ENCODE measurements at regions not wholly inside any gene's neighbourhood (a gene's known extent, or its start where the extent isn't known, plus 50 kb on each side); places are given as distances from the start of the nearest gene placed in this dataset.

- no peak overlapping the region for H3K4me3 ChIP-seq (replicated peaks; ENCODE audit: low read depth, low read length)
- TF ChIP-seq CTCF (IDR thresholded peaks at IDR 0.05; ENCODE audit: insufficient read depth, low read length, poor library complexity, severe bottlenecking) = no peak
- DNase-seq (ENCODE audit: extremely low read depth, insufficient read length) = no peak
- no peaks in the 10 kb centered on the region; the same call in 1 of the 2 replicates for H3K27me3 ChIP-seq (replicated peaks; ENCODE audit: control insufficient read depth, insufficient read depth, low read length)
- no peaks in the 10 kb centered on the region for H3K36me3 ChIP-seq (ENCODE audit: control insufficient read depth, insufficient read depth, low read length)
Observed at GRCh38 chr18:75777630-75778029, 350.1 kb upstream of the SMIM21 start.

- no peak for DNase-seq (ENCODE audit: extremely low read depth, insufficient read length)
- H3K4me3 ChIP-seq (replicated peaks; ENCODE audit: low read depth, low read length) = no peak overlapping the region
- H3K27me3 ChIP-seq (replicated peaks; ENCODE audit: control insufficient read depth, insufficient read depth, low read length) = no peaks in the 10 kb centered on the region
- H3K36me3 ChIP-seq (ENCODE audit: control insufficient read depth, insufficient read depth, low read length) = no peaks in the 10 kb centered on the region
- TF ChIP-seq CTCF (IDR thresholded peaks at IDR 0.05; ENCODE audit: insufficient read depth, low read length, poor library complexity, severe bottlenecking) = no peak
Observed at GRCh38 chr18:75775121-75775520, 347.6 kb upstream of the SMIM21 start.

GRCh38 chr18:75773618-75774017, 346.1 kb upstream of the SMIM21 start:
- Histone ChIP-seq H3K27me3 (replicated peaks; ENCODE audit: control insufficient read depth, insufficient read depth, low read length) (no peaks in the 10 kb centered on the region), H3K36me3 (ENCODE audit: control insufficient read depth, insufficient read depth, low read length) (no peaks in the 10 kb centered on the region), H3K4me3 (replicated peaks; ENCODE audit: low read depth, low read length) (no peak overlapping the region)
- no peak for DNase-seq (ENCODE audit: extremely low read depth, insufficient read length)
- no peak for TF ChIP-seq CTCF (IDR thresholded peaks at IDR 0.05; ENCODE audit: insufficient read depth, low read length, poor library complexity, severe bottlenecking)

- no peak overlapping the region for H3K4me3 ChIP-seq (replicated peaks; ENCODE audit: low read depth, low read length)
- no peaks in the 10 kb centered on the region for H3K36me3 ChIP-seq (ENCODE audit: control insufficient read depth, insufficient read depth, low read length)
- no peaks in the 10 kb centered on the region for H3K27me3 ChIP-seq (replicated peaks; ENCODE audit: control insufficient read depth, insufficient read depth, low read length)
- DNase-seq (ENCODE audit: extremely low read depth, insufficient read length) = no peak
- no peak for TF ChIP-seq CTCF (IDR thresholded peaks at IDR 0.05; ENCODE audit: insufficient read depth, low read length, poor library complexity, severe bottlenecking)
Observed at GRCh38 chr18:75762758-75763157, 335.3 kb upstream of the SMIM21 start.

DNA sequence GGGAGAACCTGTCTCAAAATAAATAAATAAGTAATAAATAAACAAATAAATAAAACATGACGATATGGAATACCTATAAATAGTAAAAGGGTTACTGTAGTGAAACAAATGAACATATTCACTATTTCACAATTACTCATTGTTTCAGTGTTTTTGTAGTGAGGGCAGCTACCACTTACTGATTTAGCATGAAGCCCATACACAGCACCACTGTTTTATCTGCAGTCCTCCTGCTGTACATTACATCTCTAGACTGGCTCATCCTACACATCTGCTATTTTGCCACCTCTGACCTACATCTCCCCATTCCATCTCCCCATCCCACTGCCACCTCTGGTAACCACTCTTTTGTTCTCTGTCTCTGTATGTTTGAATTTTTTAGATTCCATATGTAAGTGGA, 332.7 kb upstream of the SMIM21 start:
- Histone ChIP-seq H3K4me3 (replicated peaks; ENCODE audit: low read depth, low read length) (no peak overlapping the region), H3K27me3 (replicated peaks; ENCODE audit: control insufficient read depth, insufficient read depth, low read length) (no peaks in the 10 kb centered on the region), H3K36me3 (ENCODE audit: control insufficient read depth, insufficient read depth, low read length) (no peaks in the 10 kb centered on the region)
- TF ChIP-seq CTCF (IDR thresholded peaks at IDR 0.05; ENCODE audit: insufficient read depth, low read length, poor library complexity, severe bottlenecking) = no peak
- DNase-seq (ENCODE audit: extremely low read depth, insufficient read length) = no peak

- Histone ChIP-seq H3K27me3 (replicated peaks; ENCODE audit: control insufficient read depth, insufficient read depth, low read length) (no peaks in the 10 kb centered on the region), H3K4me3 (replicated peaks; ENCODE audit: low read depth, low read length) (no peak overlapping the region), H3K36me3 (ENCODE audit: control insufficient read depth, insufficient read depth, low read length) (no peaks in the 10 kb centered on the region)
- TF ChIP-seq CTCF (IDR thresholded peaks at IDR 0.05; ENCODE audit: insufficient read depth, low read length, poor library complexity, severe bottlenecking) = no peak
- DNase-seq (ENCODE audit: extremely low read depth, insufficient read length) = no peak
Observed at GRCh38 chr18:75757951-75758350, 330.4 kb upstream of the SMIM21 start.
